A673 (cell line): ENCODE measurements at regions not wholly inside any gene's neighbourhood (a gene's known extent, or its start where the extent isn't known, plus 50 kb on each side); places are given as distances from the start of the nearest gene placed in this dataset.

Source experiments
- BruUV-seq: library from RNA; stranded (reverse); fragments of 400-500 nt; replicated peaks from 2 replicates; lab custom pipeline; 2021; lab: Mats Ljungman, UMichigan
- CTCF ChIA-PET: fragments of 300-600 bp; sonication (Branson Sonifier 250); formaldehyde crosslinking; loops from one replicate; lab custom pipeline; 2022; ENCODE audit warnings: antibody characterized with exemption; lab: Charles Lee
- POLR2A ChIA-PET: fragments of 300-600 bp; sonication (Branson Sonifier 250); formaldehyde crosslinking; loops from one replicate; lab custom pipeline; 2022; ENCODE audit warnings: antibody characterized with exemption; ENCODE audit not compliant: low non-redundant PET; lab: Charles Lee
- DNase-seq: peaks from one replicate; pipeline ENCODE4 v3.0.0-alpha.2; 2015; ENCODE audit warnings: low spot score
- H3K27ac ChIP-seq: fragments of 200-600 bp; sonication (generic); 2 replicates; pipeline ENCODE4 v1.5.1; 2016; ENCODE audit warnings: mixed run types, low read depth, mild to moderate bottlenecking, mixed read lengths, antibody characterized with exemption, low read length; ENCODE audit not compliant: poor library complexity, severe bottlenecking
- H3K27me3 ChIP-seq: fragments of 200-600 bp; sonication (generic); replicated peaks from 2 replicates; pipeline ENCODE4 v1.6.1; 2017; ENCODE audit warnings: mixed run types, low read depth, mild to moderate bottlenecking, mixed read lengths, antibody characterized with exemption, low read length; ENCODE audit not compliant: insufficient read depth, poor library complexity
- H3K36me3 ChIP-seq: fragments of 200-600 bp; sonication (generic); 2 replicates; pipeline ENCODE4 v1.6.1; 2016; ENCODE audit warnings: mixed run types, mild to moderate bottlenecking, mixed read lengths, antibody characterized with exemption, low read length; ENCODE audit not compliant: insufficient read depth, poor library complexity, severe bottlenecking
- H3K4me1 ChIP-seq: fragments of 200-600 bp; sonication (generic); 2 replicates; pipeline ENCODE4 v1.6.1; 2017; ENCODE audit warnings: mixed run types, mild to moderate bottlenecking, mixed read lengths, antibody characterized with exemption, low read length; ENCODE audit not compliant: insufficient read depth, poor library complexity, severe bottlenecking
- H3K4me3 ChIP-seq: fragments of 200-600 bp; sonication (generic); 2 replicates; pipeline ENCODE4 v1.5.1; 2016; ENCODE audit warnings: low read depth, mixed run types, mild to moderate bottlenecking, mixed read lengths, low read length; ENCODE audit not compliant: poor library complexity, severe bottlenecking
- H3K9me3 ChIP-seq: fragments of 200-600 bp; sonication (generic); 2 replicates; pipeline ENCODE4 v1.6.1; 2016; ENCODE audit warnings: mixed run types, low read depth, mild to moderate bottlenecking, mixed read lengths, antibody characterized with exemption, low read length; ENCODE audit not compliant: poor library complexity, severe bottlenecking
- CTCF ChIP-seq: fragments of 300-800, 200-600 bp; sonication (generic); conservative IDR thresholded peaks from 2 replicates; pipeline ENCODE4 v1.5.1; 2017; ENCODE audit warnings: low read depth, mild to moderate bottlenecking, antibody characterized with exemption, low read length, moderate library complexity, mixed read lengths
- EZH2 ChIP-seq: fragments of 200-600 bp; sonication (generic); IDR thresholded peaks from 2 replicates; pipeline ENCODE4 v1.6.1; 2017; ENCODE audit warnings: borderline replicate concordance, low read depth, mild to moderate bottlenecking, mixed read lengths, antibody characterized with exemption, low read length; ENCODE audit not compliant: poor library complexity, severe bottlenecking
- intact Hi-C: fragments of 100-400 bp; cut with micrococcal nuclease; formaldehyde crosslinking; loops from one replicate; pipeline ENCODE4 v1.10.0; 2022; ENCODE audit not compliant: unreplicated experiment

DNA sequence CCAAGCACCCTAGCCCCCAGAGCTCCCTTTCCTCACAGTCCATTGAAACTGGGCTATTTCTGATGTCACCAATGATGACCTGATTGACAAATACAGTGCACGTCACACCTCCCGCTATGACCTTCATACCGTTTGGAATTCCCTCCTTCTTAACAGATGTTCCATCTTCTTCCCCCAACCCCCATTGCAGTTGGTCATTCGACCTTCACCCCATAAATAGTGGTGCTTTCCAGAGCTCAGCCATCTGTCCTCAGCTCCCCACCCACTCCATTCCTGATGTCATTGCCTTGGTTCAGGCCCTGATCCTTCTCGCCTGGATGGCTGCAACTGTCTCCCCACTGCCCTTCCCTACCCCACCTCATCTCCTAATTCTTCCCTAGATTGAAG lies 198.5 kb downstream of the SOD2 start:
- ChIA-PET POLR2A (no interaction called here), CTCF (no interaction called here)
- no TSS peak for BruUV-seq

GRCh38 chr6:159493898-159494585 lies 199.0 kb downstream of the SOD2 start:
- no peak overlapping the region for H3K4me3 ChIP-seq
- DNase-seq: no peak
- ChIA-PET POLR2A (no interaction called here), CTCF (no interaction called here)
- H3K27ac ChIP-seq: no peak overlapping the region
- intact Hi-C loops: no loop called here
- H3K9me3 ChIP-seq: no peaks in the 10 kb centered on the region
- no peaks in the 10 kb centered on the region for H3K27me3 ChIP-seq
- no peaks in the 10 kb centered on the region for H3K4me1 ChIP-seq
- BruUV-seq: no TSS peak
- no peak for TF ChIP-seq CTCF
- no peak for TF ChIP-seq EZH2
- H3K36me3 ChIP-seq: no peaks in the 10 kb centered on the region

More for the DNA sequence above, 198.5 kb downstream of the SOD2 start:
- intact Hi-C loops: no loop called here
- Histone ChIP-seq H3K36me3 (no peaks in the 10 kb centered on the region), H3K4me1 (no peaks in the 10 kb centered on the region), H3K9me3 (no peaks in the 10 kb centered on the region), H3K27ac (no peak overlapping the region), H3K27me3 (no peaks in the 10 kb centered on the region), H3K4me3 (no peak overlapping the region)
- DNase-seq: no peak
- no peak for TF ChIP-seq EZH2
- TF ChIP-seq CTCF: no peak

- no TSS peak for BruUV-seq
- H3K9me3 ChIP-seq: no peaks in the 10 kb centered on the region
- DNase-seq: no peak
- no peak overlapping the region for H3K4me3 ChIP-seq
- ChIA-PET POLR2A (no interaction called here), CTCF (no interaction called here)
- H3K4me1 ChIP-seq: no peaks in the 10 kb centered on the region
- H3K27me3 ChIP-seq: no peaks in the 10 kb centered on the region
- H3K36me3 ChIP-seq: no peaks in the 10 kb centered on the region
- no peak for TF ChIP-seq EZH2
- TF ChIP-seq CTCF: no peak
- intact Hi-C loops: no loop called here
- H3K27ac ChIP-seq: no peak overlapping the region
These were observed 199.7 kb downstream of the SOD2 start for GRCh38 chr6:159493231-159493897.
